ENCODE measurements at regions not wholly inside any gene's neighbourhood (a gene's known extent, or its start where the extent isn't known, plus 50 kb on each side); places are given as distances from the start of the nearest gene placed in this dataset.

DNA sequence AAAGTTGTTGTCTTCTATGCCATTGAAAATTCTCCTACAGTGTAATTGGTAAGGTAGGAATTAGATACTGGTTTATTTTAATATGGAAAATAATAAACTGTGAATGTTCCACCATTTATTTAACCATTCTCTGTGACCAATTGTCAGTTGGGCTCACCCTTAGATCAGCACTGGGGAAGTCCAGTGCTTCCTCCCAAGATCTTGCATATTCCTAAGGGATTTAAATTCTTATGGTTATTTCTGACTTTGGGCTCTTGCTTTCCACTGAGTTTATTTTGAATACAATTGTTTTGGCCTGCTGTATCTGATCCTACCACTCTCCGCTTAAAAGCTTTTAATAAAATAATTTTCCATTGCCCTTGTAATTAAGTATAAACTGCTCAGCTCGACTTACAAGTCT, 137.4 kb downstream of the OR2K2 start:
- no peak for DNase-seq
- Mint-ChIP-seq H3K36me3 (ENCODE audit: insufficient read depth, unreplicated experiment) (no peaks in the 10 kb centered on the region), H3K27me3 (ENCODE audit: insufficient read depth, unreplicated experiment) (peaks cover 15% of the 10 kb centered on the region), H3K4me1 (ENCODE audit: low read depth, unreplicated experiment) (no peaks in the 10 kb centered on the region), H3K27ac (ENCODE audit: unreplicated experiment) (no peak overlapping the region), H3K9me3 (ENCODE audit: unreplicated experiment) (no peaks in the 10 kb centered on the region), H3K4me3 (ENCODE audit: unreplicated experiment) (no peak overlapping the region)
- Histone ChIP-seq H3K27me3 (replicated peaks; ENCODE audit: control insufficient read depth, insufficient read depth, low read length) (no peaks in the 10 kb centered on the region), H3K4me1 (no peaks in the 10 kb centered on the region), H3K4me3 (ENCODE audit: low read depth, low read length) (no peak overlapping the region), H3K36me3 (ENCODE audit: control insufficient read depth, insufficient read depth, low read length) (no peaks in the 10 kb centered on the region), H3K9me3 (no peaks in the 10 kb centered on the region)
- TF ChIP-seq, protein P1, sequence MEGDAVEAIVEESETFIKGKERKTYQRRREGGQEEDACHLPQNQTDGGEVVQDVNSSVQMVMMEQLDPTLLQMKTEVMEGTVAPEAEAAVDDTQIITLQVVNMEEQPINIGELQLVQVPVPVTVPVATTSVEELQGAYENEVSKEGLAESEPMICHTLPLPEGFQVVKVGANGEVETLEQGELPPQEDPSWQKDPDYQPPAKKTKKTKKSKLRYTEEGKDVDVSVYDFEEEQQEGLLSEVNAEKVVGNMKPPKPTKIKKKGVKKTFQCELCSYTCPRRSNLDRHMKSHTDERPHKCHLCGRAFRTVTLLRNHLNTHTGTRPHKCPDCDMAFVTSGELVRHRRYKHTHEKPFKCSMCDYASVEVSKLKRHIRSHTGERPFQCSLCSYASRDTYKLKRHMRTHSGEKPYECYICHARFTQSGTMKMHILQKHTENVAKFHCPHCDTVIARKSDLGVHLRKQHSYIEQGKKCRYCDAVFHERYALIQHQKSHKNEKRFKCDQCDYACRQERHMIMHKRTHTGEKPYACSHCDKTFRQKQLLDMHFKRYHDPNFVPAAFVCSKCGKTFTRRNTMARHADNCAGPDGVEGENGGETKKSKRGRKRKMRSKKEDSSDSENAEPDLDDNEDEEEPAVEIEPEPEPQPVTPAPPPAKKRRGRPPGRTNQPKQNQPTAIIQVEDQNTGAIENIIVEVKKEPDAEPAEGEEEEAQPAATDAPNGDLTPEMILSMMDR (IDR thresholded peaks at IDR 0.05; ENCODE audit: insufficient read depth in 1 of 2, low read depth in 1 of 2, low read length in 1 of 2, severe bottlenecking in 1 of 2, unreplicated experiment in 1 of 2): no peak
- CTCF ChIA-PET: no interaction called here
- BruUV-seq (replicated peaks): no TSS peak
- POLR2A ChIA-PET: no interaction called here
- intact Hi-C loops (cut with micrococcal nuclease; ENCODE audit: unreplicated experiment): no loop called here

DNA sequence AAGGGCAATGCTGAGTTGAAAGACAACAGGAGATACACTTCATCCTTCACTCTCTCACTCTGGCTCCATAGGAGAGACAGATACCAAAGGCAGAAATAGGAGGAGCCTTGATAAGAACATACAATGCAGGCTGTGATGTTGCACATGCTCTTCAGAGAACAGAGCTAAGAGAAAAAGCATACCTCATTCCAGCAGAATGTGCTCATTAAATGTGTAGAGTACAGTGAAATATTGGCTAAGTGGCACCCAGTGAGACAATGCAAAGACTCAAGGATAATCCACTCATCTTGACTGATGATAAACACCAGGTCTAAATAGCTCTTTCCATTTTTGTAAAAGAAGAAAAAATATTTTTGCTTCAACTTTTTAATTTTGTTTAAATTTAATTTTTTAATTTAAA, 139.7 kb downstream of the OR2K2 start:
- CTCF ChIA-PET: no interaction called here
- Histone ChIP-seq H3K4me1 (no peaks in the 10 kb centered on the region), H3K36me3 (ENCODE audit: control insufficient read depth, insufficient read depth, low read length) (no peaks in the 10 kb centered on the region), H3K4me3 (ENCODE audit: low read depth, low read length) (no peak overlapping the region), H3K27me3 (replicated peaks; ENCODE audit: control insufficient read depth, insufficient read depth, low read length) (no peaks in the 10 kb centered on the region), H3K9me3 (no peaks in the 10 kb centered on the region)
- Mint-ChIP-seq H3K27me3 (ENCODE audit: insufficient read depth, unreplicated experiment) (peaks cover 11% of the 10 kb centered on the region), H3K4me1 (ENCODE audit: low read depth, unreplicated experiment) (no peaks in the 10 kb centered on the region), H3K4me3 (ENCODE audit: unreplicated experiment) (no peak overlapping the region), H3K9me3 (ENCODE audit: unreplicated experiment) (no peaks in the 10 kb centered on the region), H3K27ac (ENCODE audit: unreplicated experiment) (no peak overlapping the region), H3K36me3 (ENCODE audit: insufficient read depth, unreplicated experiment) (no peaks in the 10 kb centered on the region)
- DNase-seq: no peak
- TF ChIP-seq, protein P1 (IDR thresholded peaks at IDR 0.05; ENCODE audit: insufficient read depth in 1 of 2, low read depth in 1 of 2, low read length in 1 of 2, severe bottlenecking in 1 of 2, unreplicated experiment in 1 of 2): no peak
- no TSS peak for BruUV-seq (replicated peaks)
- intact Hi-C loops (cut with micrococcal nuclease; ENCODE audit: unreplicated experiment): no loop called here
- POLR2A ChIA-PET: no interaction called here

DNA sequence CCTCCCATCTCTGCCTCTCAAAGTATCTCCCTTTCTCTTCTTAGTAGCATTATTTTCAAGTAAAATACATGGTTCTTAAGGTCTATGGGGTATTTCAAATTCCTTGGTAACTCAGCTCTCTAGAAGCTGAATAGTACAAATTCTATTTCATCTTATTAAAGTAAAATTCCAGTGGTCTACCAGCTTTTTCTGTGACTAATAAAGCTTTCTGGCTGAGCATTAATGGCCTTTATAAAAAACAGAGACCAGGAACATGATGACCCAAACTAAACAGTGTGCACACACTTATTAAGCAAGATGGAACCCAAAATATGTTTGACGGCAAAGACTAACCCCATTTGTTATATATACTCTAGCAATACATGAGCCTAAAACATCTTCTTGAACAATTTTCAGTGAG, 142.6 kb downstream of the OR2K2 start:
- Histone ChIP-seq H3K4me1 (no peaks in the 10 kb centered on the region), H3K27me3 (replicated peaks; ENCODE audit: control insufficient read depth, insufficient read depth, low read length) (no peaks in the 10 kb centered on the region), H3K36me3 (ENCODE audit: control insufficient read depth, insufficient read depth, low read length) (no peaks in the 10 kb centered on the region), H3K4me3 (ENCODE audit: low read depth, low read length) (no peak overlapping the region), H3K9me3 (no peaks in the 10 kb centered on the region)
- TF ChIP-seq, protein P1 (IDR thresholded peaks at IDR 0.05; ENCODE audit: insufficient read depth in 1 of 2, low read depth in 1 of 2, low read length in 1 of 2, severe bottlenecking in 1 of 2, unreplicated experiment in 1 of 2): no peak
- DNase-seq: no peak
- Mint-ChIP-seq H3K4me1 (ENCODE audit: low read depth, unreplicated experiment) (no peaks in the 10 kb centered on the region), H3K36me3 (ENCODE audit: insufficient read depth, unreplicated experiment) (no peaks in the 10 kb centered on the region), H3K27me3 (ENCODE audit: insufficient read depth, unreplicated experiment) (peaks cover 9% of the 10 kb centered on the region), H3K9me3 (ENCODE audit: unreplicated experiment) (no peaks in the 10 kb centered on the region), H3K27ac (ENCODE audit: unreplicated experiment) (no peak overlapping the region), H3K4me3 (ENCODE audit: unreplicated experiment) (no peak overlapping the region)
- intact Hi-C loops (cut with micrococcal nuclease; ENCODE audit: unreplicated experiment): no loop called here
- BruUV-seq (replicated peaks): no TSS peak
- CTCF ChIA-PET: no interaction called here
- POLR2A ChIA-PET: no interaction called here

Measured in Caco-2 (cell line).